H1 (cell line): ENCODE measurements at regions not wholly inside any gene's neighbourhood (a gene's known extent, or its start where the extent isn't known, plus 50 kb on each side); places are given as distances from the start of the nearest gene placed in this dataset.

Experiments used
- CTCF ChIA-PET: fragments of 300-600 bp; sonication (Branson Sonifier 250); formaldehyde crosslinking; loops from one replicate; lab custom pipeline; 2021; ENCODE audit not compliant: partially characterized antibody; lab: Charles Lee
- POLR2A ChIA-PET: fragments of 300-600 bp; sonication (Branson Sonifier 250); formaldehyde crosslinking; loops from one replicate; lab custom pipeline; 2021; ENCODE audit warnings: inconsistent platforms; ENCODE audit not compliant: partially characterized antibody; lab: Charles Lee
- DNase-seq, 2 experiments: peaks; one replicate each; pipeline versions ENCODE4 v3.0.0 to v3.0.0-alpha.2; 2010 to 2022; ENCODE audit warnings: low spot score in 2 of 2, low read depth in 1 of 2, mixed read lengths in 1 of 2
- FAIRE-seq: peaks from 2 replicates; lab custom pipeline; 2011; peaks lifted over from hg19 to GRCh38; lab: Jason Lieb, UNC
- H2AFZ ChIP-seq: 2 replicates; pipeline ENCODE4 v1.8.1; 2012; ENCODE audit warnings: low read length, inconsistent platforms
- H2AK5ac ChIP-seq: 2 replicates; pipeline ENCODE4 v1.6.1; 2013; ENCODE audit warnings: low read depth, low read length
- H2BK120ac ChIP-seq: replicated peaks from 2 replicates; pipeline ENCODE3; 2013; ENCODE audit warnings: low read depth, low read length, inconsistent platforms
- H2BK12ac ChIP-seq: 2 replicates; pipeline ENCODE4 v1.6.1; 2013; ENCODE audit warnings: low read depth, low read length
- H2BK15ac ChIP-seq: 2 replicates; pipeline ENCODE4 v1.6.1; 2013; ENCODE audit warnings: low read length
- H2BK20ac ChIP-seq: 2 replicates; pipeline ENCODE4 v1.6.1; 2013; ENCODE audit warnings: low read length
- H2BK5ac ChIP-seq: 2 replicates; pipeline ENCODE4 v1.6.1; 2013; ENCODE audit warnings: low read depth, low read length
- H3K14ac ChIP-seq: 2 replicates; pipeline ENCODE4 v1.6.1; 2013; ENCODE audit warnings: inconsistent platforms; ENCODE audit not compliant: insufficient read length
- H3K18ac ChIP-seq: 2 replicates; pipeline ENCODE4 v1.6.1; 2013; ENCODE audit warnings: low read length; ENCODE audit errors: extremely low read depth
- H3K23ac ChIP-seq: 2 replicates; pipeline ENCODE4 v1.6.1; 2013; ENCODE audit warnings: inconsistent platforms; ENCODE audit not compliant: insufficient read length
- H3K23me2 ChIP-seq: 2 replicates; pipeline ENCODE4 v1.6.1; 2013; ENCODE audit warnings: low read depth, low read length
- H3K27ac ChIP-seq: 2 replicates; pipeline ENCODE4 v1.6.1; 2011; ENCODE audit warnings: low read depth, low read length, inconsistent platforms
- H3K27me3 ChIP-seq, 4 experiments: replicated peaks in 1 of 4; 1 replicate in 1 of 4; 2 replicates in 3 of 4; pipeline versions ENCODE4 v1.6.1 to v1.8.1; 2011 to 2013; ENCODE audit warnings: low read length in 3 of 4, mild to moderate bottlenecking in 3 of 4, inconsistent platforms in 2 of 4, mixed read lengths in 2 of 4, moderate library complexity in 1 of 4; ENCODE audit not compliant: control insufficient read depth in 3 of 4, insufficient read depth in 3 of 4; ENCODE audit errors: extremely low read depth in 1 of 4
- H3K36me3 ChIP-seq, 4 experiments: 2 replicates each; pipeline versions ENCODE4 v1.6.1 to v1.8.1; 2011 to 2013; ENCODE audit warnings: mild to moderate bottlenecking in 4 of 4, low read length in 3 of 4, moderate library complexity in 2 of 4, control low read depth in 1 of 4, inconsistent platforms in 1 of 4; ENCODE audit not compliant: insufficient read depth in 4 of 4, control insufficient read depth in 2 of 4
- H3K4ac ChIP-seq: replicated peaks from 2 replicates; pipeline ENCODE3; 2013; ENCODE audit warnings: low read length, low read depth, mixed read lengths, inconsistent platforms; ENCODE audit not compliant: insufficient read length
- H3K4me1 ChIP-seq, 4 experiments: replicated peaks in 1 of 4; 1 replicate in 1 of 4; 2 replicates in 3 of 4; pipeline versions ENCODE4 v1.6.1 to v1.8.1; 2011 to 2013; ENCODE audit warnings: low read length in 3 of 4, inconsistent platforms in 2 of 4, mixed read lengths in 1 of 4; ENCODE audit not compliant: insufficient read depth in 4 of 4, control insufficient read depth in 3 of 4
- H3K4me2 ChIP-seq, 2 experiments: 2 replicates each; pipeline versions ENCODE4 v1.6.1 to v1.8.1; 2011 to 2013; ENCODE audit warnings: low read depth in 2 of 2, low read length in 2 of 2, control low read depth in 1 of 2, inconsistent platforms in 1 of 2, mild to moderate bottlenecking in 1 of 2; ENCODE audit not compliant: insufficient read depth in 1 of 2
- H3K4me3 ChIP-seq, 4 experiments: fragments of 200-600, 300-600 bp in 1 of 4; sonication (generic), shearing (Covaris generic), sonication (Bioruptor Twin) in 1 of 4; 2 replicates each; pipeline versions ENCODE4 v1.5.1 to v1.8.1; 2011 to 2016; ENCODE audit warnings: low read length in 4 of 4, low read depth in 3 of 4, control low read depth in 2 of 4, inconsistent platforms in 2 of 4, mild to moderate bottlenecking in 2 of 4, mixed read lengths in 1 of 4, moderate library complexity in 1 of 4; ENCODE audit not compliant: insufficient read depth in 2 of 4; ENCODE audit errors: extremely low read depth in 1 of 4
- H3K56ac ChIP-seq: replicated peaks from 2 replicates; pipeline ENCODE3; 2013; ENCODE audit warnings: low read depth, mild to moderate bottlenecking, mixed read lengths, low read length, inconsistent platforms; ENCODE audit not compliant: insufficient read length
- H3K79me1 ChIP-seq: 2 replicates; pipeline ENCODE4 v1.6.1; 2013; ENCODE audit warnings: low read depth, low read length, control low read depth
- H3K79me2 ChIP-seq, 2 experiments: 2 replicates each; pipeline versions ENCODE4 v1.6.1 to v1.8.1; 2012 to 2013; ENCODE audit warnings: low read length in 2 of 2, mild to moderate bottlenecking in 2 of 2, inconsistent platforms in 1 of 2; ENCODE audit not compliant: insufficient read depth in 2 of 2, control insufficient read depth in 1 of 2
- H3K9ac ChIP-seq, 4 experiments: replicated peaks in 1 of 4; 1 replicate in 1 of 4; 2 replicates in 3 of 4; pipeline versions ENCODE4 v1.6.1 to v1.8.1; 2011 to 2013; ENCODE audit warnings: low read depth in 3 of 4, low read length in 3 of 4, control low read depth in 2 of 4, mild to moderate bottlenecking in 2 of 4, moderate library complexity in 2 of 4, inconsistent platforms in 1 of 4; ENCODE audit errors: extremely low read depth in 1 of 4
- H3K9me3 ChIP-seq, 2 experiments: 2 replicates each; pipeline versions ENCODE4 v1.6.1 to v1.8.1; 2012 to 2013; ENCODE audit warnings: mild to moderate bottlenecking in 2 of 2, moderate library complexity in 2 of 2, control low read depth in 1 of 2, inconsistent platforms in 1 of 2, low read depth in 1 of 2, low read length in 1 of 2, mixed read lengths in 1 of 2; ENCODE audit not compliant: insufficient read depth in 2 of 2
- H4K20me1 ChIP-seq, 2 experiments: replicated peaks in 1 of 2; 2 replicates each; pipeline versions ENCODE3 to v1.8.1; 2011 to 2013; ENCODE audit warnings: inconsistent platforms in 2 of 2, low read length in 2 of 2, mild to moderate bottlenecking in 1 of 2; ENCODE audit not compliant: insufficient read depth in 2 of 2, control insufficient read depth in 1 of 2
- H4K5ac ChIP-seq: 2 replicates; pipeline ENCODE4 v1.6.1; 2013; ENCODE audit warnings: low read length, low read depth, mixed read lengths, inconsistent platforms; ENCODE audit not compliant: insufficient read length
- H4K8ac ChIP-seq: 2 replicates; pipeline ENCODE4 v1.8.0; 2013; ENCODE audit warnings: mild to moderate bottlenecking, moderate library complexity, low read length, inconsistent platforms; ENCODE audit not compliant: insufficient read depth; ENCODE audit errors: extremely low read depth
- H4K91ac ChIP-seq: replicated peaks from 2 replicates; pipeline ENCODE3; 2013; ENCODE audit warnings: low read length, mixed read lengths, inconsistent platforms; ENCODE audit not compliant: insufficient read length
- CEBPB ChIP-seq: IDR thresholded peaks from 2 replicates; pipeline ENCODE4 v1.6.1; 2012; ENCODE audit warnings: low read depth, low read length
- EP300 ChIP-seq, 2 experiments: IDR thresholded peaks; 1 replicate in 1 of 2; 2 replicates in 1 of 2; pipeline ENCODE4 v1.6.1; 2011 to 2012; ENCODE audit warnings: low read depth in 2 of 2, low read length in 2 of 2, mild to moderate bottlenecking in 2 of 2, borderline replicate concordance in 1 of 2, inconsistent platforms in 1 of 2, moderate library complexity in 1 of 2
- NANOG ChIP-seq: IDR thresholded peaks from 2 replicates; pipeline ENCODE4 v1.6.1; 2011; ENCODE audit warnings: low read length, low read depth, mild to moderate bottlenecking, inconsistent platforms; ENCODE audit not compliant: insufficient read depth, poor library complexity, severe bottlenecking
- RAD21 ChIP-seq, 2 experiments: IDR thresholded peaks in 1 of 2; conservative IDR thresholded peaks in 1 of 2; 2 replicates each; pipeline ENCODE4 v1.6.1; 2011; ENCODE audit warnings: low read depth in 2 of 2, low read length in 2 of 2, improper control_type of control experiment in 1 of 2, inconsistent platforms in 1 of 2, mild to moderate bottlenecking in 1 of 2, moderate library complexity in 1 of 2
- WGBS, 2 experiments: shearing (Covaris generic) in 1 of 2; methylation state at CpG; one replicate each; pipeline versions ENCODE4 v1.1.6 to v1.1.7; 2013 to 2015; ENCODE audit warnings: low lambda C conversion rate in 2 of 2, mixed read lengths in 2 of 2, inconsistent platforms in 1 of 2, low coverage in 1 of 2, missing lambda C conversion rate in 1 of 2; ENCODE audit not compliant: insufficient replicate concordance in 2 of 2, insufficient coverage in 1 of 2, insufficient read length in 1 of 2; ENCODE audit errors: extremely low coverage in 1 of 2, missing lambda C conversion rate in 1 of 2; 5-methylcytosine and 5-hydroxymethylcytosine counted together

GRCh38 chr4:135497563-135498152 is 1296.1 kb upstream of the PABPC4L start:
- H4K5ac ChIP-seq = no peak overlapping the region
- no peak overlapping the region for H3K27ac ChIP-seq
- H4K8ac ChIP-seq = no peak overlapping the region
- no peak overlapping the region for H3K4me2 ChIP-seq
- FAIRE-seq (no peak), DNase-seq (no peak)
- 0 out of 2 replicates have a peak overlapping the region, but pooled peaks have one; percentile 19 for H2AFZ ChIP-seq
- H3K36me3 ChIP-seq = no peaks in the 10 kb centered on the region
- H3K23ac ChIP-seq = no peak overlapping the region
- 0 out of 2 replicates have a peak overlapping the region, but pooled peaks have one; percentile 23 for H2BK12ac ChIP-seq
- H2BK20ac ChIP-seq = no peak overlapping the region
- H3K79me2 ChIP-seq = no peaks in the 10 kb centered on the region
- H3K23me2 ChIP-seq = no peaks in the 10 kb centered on the region
- H4K20me1 ChIP-seq = no peaks in the 10 kb centered on the region
- no peak overlapping the region for H3K9ac ChIP-seq
- H2BK15ac ChIP-seq = no peak overlapping the region
- ChIA-PET POLR2A (no interaction called here), CTCF (interaction anchor here (1.2 kb wide), 1 partner anchor 9 kb away, joined by 4 read pairs; no protein-coding TSS in a partner anchor)
- no peaks in the 10 kb centered on the region for H3K79me1 ChIP-seq
- no peak overlapping the region for H2BK5ac ChIP-seq
- no peak overlapping the region for H2BK120ac ChIP-seq
- no peak overlapping the region for H4K91ac ChIP-seq
- no peak overlapping the region for H3K56ac ChIP-seq
- no peaks in the 10 kb centered on the region for H3K27me3 ChIP-seq
- H3K9me3 ChIP-seq = no peaks in the 10 kb centered on the region
- no peak overlapping the region for H2AK5ac ChIP-seq
- H3K4me3 ChIP-seq = no peak overlapping the region
- 91% methylated on average over 1 of the region's 1 CpG; no CpG with 5 or more reads in 1 of the 2 experiments for WGBS, 2 experiments
- no peak overlapping the region for H3K4ac ChIP-seq
- no peak overlapping the region for H3K14ac ChIP-seq
- H3K18ac ChIP-seq = no peak overlapping the region
- no peaks in the 10 kb centered on the region for H3K4me1 ChIP-seq
- peak; percentile 94 for TF ChIP-seq CEBPB
- TF ChIP-seq NANOG = no peak
- no peak for TF ChIP-seq EP300 (IDR thresholded peaks at IDR 0.05; ENCODE audit: borderline replicate concordance in 1 of 2, low read depth in 2 of 2, low read length in 2 of 2)
- TF ChIP-seq RAD21 (IDR thresholded peaks at IDR 0.05 in 1 of 2, conservative IDR thresholded peaks at IDR 0.05 in 1 of 2; ENCODE audit: low read depth in 2 of 2, low read length in 2 of 2) = no peak
- TF ChIP-seq, all 59 proteins: peak for 1
